NCI-H748 (cell line): ENCODE measurements at regions not wholly inside any gene's neighbourhood (a gene's known extent, or its start where the extent isn't known, plus 50 kb on each side); places are given as distances from the start of the nearest gene placed in this dataset.

ENCODE experiments used
- DNase-seq: peaks from one replicate; lab custom pipeline; 2025; ENCODE audit not compliant: unreplicated experiment; lab: John Stamatoyannopoulos, UW

- no peak for DNase-seq
Measured at GRCh38 chr4:126086041-126086440, 771.3 kb downstream of the FAT4 start.

DNA sequence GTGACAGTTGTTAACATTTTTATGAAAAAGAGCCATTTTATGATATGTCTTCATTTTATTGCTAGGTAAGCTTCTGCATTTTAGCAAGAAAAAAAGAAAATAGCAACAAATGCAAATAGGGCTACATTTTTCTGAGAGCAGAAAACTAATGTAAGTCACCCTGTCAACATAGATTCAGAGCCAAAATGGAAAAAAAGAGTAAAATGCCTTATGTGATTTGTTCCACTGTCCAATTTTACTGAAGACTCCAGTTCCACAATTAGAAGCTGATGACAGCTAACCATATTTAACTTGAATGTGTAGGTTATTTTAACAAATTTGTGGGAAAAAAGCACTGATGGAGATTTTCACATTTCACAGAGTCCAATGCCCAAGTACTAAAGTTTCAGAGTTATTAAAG is 772.3 kb downstream of the FAT4 start:
- DNase-seq, result no peak

- DNase-seq, result no peak
Measured at GRCh38 chr4:126097155-126097799, 782.5 kb downstream of the FAT4 start.

- no peak for DNase-seq
Measured at GRCh38 chr4:126106658-126107057, 791.9 kb downstream of the FAT4 start.

DNA sequence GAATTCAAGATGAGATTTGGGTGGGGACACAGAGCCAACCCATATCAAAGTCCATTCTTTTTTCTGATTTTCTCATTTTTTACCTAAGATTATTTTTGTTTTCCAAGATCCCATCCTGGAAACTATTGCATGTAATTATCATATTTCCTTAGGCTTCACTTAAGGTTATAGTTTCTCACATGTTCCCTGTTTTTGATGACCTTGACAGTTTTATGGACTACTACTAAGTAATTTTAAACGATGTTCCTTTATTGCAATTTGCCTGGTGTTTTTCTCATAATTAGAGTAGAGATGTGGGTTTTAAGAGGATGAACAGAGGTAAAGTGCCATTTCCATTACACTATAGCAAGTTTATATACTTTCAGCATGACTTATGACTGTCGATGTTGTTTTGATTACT is 795.1 kb downstream of the FAT4 start:
- DNase-seq, result no peak

DNA sequence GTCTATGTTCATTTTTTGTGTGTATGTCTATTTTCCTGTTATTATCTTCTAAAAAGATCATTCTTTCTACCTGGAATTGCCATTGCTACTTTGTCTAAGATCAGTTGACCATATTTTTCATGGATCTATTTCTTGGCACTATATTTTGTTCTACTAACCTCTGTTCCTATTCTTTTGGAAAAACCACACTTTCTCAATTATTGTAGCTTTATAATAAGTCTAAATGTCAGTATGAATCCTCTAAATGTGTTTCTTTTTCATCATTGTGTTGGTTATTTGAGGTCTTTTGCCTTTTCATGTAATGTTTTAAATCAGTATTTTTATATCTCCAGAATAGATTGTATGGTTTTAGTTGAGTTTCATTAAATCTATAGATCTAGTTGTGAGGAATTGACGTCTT is 798.3 kb downstream of the FAT4 start:
- DNase-seq, result no peak

GRCh38 chr4:126123611-126124325 is 809.0 kb downstream of the FAT4 start:
- no peak for DNase-seq

DNA sequence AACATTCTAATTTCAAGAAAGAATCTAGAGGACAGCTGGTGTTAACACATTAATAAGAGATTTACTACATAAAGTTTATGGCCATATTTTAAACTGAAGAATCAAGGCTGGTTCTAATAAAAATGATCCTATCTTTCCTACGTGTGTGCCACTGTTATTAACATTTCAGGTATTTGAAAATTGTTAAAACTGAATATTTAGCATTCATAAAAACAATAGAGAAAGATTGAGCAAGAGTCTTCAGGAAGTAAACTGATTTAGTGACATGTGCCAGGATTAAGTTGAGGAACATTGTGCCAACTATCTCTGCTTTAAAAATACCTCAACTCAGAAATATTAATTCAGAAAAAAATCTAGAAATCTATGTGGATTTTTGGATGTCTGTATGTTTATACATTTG is 810.1 kb downstream of the FAT4 start:
- no peak for DNase-seq

DNA sequence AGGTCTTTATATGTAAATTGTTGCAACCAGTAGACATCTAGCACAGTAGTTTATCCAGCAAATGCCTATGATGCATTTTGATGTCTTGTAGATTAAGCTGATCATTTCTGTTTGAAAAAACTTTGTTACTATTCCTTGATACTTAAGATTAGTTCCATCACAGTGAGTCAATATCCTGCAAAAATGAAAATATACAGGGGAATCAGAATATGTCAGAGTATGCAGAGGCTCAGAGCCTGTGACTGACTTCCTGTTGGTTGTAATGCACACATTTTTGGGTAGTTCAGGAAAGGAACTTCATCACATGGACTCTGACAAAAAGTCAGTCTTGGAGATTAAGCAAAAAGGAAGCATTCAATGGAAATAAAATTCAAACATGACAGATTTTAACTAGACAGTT is 815.5 kb downstream of the FAT4 start:
- no peak for DNase-seq

- DNase-seq, result no peak
Measured at GRCh38 chr4:126136922-126137781, 822.4 kb downstream of the FAT4 start.

DNA sequence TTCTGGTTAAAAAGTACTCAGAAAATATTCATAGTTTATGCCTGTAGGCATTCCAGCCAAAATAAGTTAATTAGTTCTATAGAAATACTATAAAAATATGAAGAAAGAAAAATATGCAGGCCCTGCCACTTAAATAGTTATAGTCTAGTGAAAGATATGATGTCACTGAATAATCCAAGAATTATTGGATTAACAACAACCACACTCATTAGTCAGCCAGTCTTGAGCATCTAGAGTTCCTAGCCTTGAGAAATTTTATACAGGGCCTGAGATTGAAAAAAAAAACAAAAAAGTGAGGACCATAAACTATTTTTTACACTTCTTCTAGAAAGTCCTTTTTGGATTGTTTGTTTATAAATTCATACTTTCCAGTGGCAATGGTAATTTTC is 823.0 kb downstream of the FAT4 start:
- no peak for DNase-seq

DNA sequence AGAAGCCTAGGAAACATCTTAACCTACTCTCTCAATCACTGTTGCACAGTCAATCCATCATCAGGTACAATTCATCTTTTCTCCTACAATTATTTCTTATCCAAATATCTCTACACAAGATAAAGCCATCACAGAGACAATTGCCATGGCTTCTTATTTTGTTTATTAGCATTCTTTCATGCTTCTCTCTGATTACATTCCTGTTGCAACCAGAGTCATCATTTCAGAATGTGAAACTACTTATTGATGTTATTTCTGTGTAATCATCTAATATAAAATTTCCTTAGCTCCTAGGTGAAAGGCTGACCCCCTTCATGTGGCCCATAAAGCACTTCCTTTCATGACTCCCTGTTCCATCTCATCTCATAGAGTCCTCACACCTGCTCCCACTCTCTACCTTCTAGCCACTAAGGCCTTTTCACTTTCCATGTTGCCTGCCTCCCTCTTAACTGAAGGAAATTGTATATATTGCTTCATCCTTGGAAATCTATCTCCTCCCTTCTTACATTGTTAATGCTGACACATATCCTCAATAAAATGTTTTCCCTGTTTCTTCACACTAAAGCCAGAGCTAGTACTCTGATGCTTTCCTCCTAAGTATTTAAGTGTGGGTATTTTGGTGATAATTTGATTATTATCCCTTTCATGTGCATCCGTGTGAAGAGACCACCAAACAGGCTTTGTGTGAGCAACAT is 829.9 kb downstream of the FAT4 start:
- no peak for DNase-seq

DNA sequence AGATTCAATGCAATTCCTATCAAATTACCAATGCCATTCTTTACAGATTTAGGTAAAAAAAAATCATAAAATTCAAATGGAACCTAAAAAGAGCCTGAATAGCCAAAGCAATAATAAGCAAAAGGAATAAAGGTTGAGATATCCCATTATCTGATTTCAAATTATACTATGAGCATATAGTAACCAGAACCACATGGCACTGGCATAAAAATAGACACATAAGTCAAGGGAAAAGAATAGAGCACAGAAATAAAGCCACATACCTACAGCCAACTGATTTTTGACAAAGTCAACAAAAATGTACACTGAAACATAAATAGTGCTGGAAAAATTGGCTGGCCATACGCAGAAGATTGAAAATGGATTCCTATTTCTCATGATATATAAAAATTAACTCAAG is 853.7 kb downstream of the FAT4 start:
- DNase-seq, result no peak

GRCh38 chr4:126172126-126172525 is 857.4 kb downstream of the FAT4 start:
- DNase-seq, result no peak

GRCh38 chr4:126174627-126175026 is 859.9 kb downstream of the FAT4 start:
- no peak for DNase-seq

GRCh38 chr4:126180642-126181041 is 865.9 kb downstream of the FAT4 start:
- DNase-seq, result no peak

DNA sequence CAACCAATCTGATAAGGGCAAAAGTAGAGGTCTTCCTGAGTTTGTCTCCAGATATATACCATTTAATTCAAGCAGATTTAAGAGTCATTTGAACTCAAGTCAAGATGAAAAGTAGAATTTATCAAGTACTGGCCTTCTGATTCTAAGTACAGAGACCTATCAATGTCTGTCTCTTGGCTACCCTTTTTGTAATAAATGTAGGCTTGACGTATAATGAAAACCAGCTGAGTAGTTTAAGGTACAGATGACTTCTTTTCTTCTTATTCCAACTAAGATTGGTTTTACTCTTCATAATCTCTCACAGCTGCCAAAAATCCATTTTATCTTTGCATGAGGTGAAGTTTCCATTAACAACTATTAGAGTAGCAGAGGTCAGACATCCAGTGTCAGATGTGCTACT is 867.6 kb downstream of the FAT4 start:
- no peak for DNase-seq

- DNase-seq, result no peak
Measured at GRCh38 chr4:126182786-126183185, 868.0 kb downstream of the FAT4 start.

DNA sequence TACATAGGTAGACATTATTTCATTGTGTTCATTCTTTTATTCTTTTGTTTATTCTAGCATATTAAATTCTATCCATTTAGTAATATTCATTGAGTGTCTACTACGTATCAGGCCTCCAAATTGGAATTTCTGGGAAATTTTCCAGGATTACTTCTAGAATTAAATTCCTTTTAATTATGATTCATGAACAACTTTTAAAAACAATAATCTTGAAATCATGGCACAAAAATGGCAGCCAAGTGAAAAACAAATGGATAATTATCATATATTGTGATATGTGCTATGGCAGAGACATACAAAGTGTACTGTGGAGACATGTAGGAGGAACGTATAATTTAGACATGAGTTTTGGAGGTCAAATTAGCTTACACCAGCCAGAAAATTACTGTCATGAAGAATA is 868.5 kb downstream of the FAT4 start:
- DNase-seq, result no peak

GRCh38 chr4:126191536-126191935 is 876.8 kb downstream of the FAT4 start:
- DNase-seq, result no peak

DNA sequence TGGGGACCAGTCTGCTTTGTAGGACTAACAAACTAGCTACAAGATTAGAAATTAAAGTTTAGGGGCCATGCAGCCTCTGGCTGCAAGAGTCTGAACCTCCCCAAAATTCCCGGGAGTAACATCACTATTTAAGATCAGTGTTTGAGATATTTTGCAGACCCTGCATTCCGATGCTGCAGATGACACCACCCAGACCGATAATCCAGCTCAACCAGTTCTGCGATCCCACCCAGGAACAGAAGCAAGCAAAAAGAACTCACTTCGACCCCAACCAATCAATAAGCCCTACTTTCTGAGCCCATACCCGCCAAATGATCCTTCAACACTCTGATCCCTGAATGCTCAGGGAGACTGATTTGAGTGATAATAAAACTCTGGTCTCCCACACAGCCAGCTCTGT is 877.8 kb downstream of the FAT4 start:
- no peak for DNase-seq
